Stomach (tissue), 8 donors: ENCODE measurements at regions not wholly inside any gene's neighbourhood (a gene's known extent, or its start where the extent isn't known, plus 50 kb on each side); places are given as distances from the start of the nearest gene placed in this dataset.
"Not testable (repeated sequence)": the region's sequence is repeated elsewhere in the genome, so short reads cannot be mapped to it uniquely, and the experiment has no call there.

Experiments used
- DNase-seq, 2 donors: peaks; one replicate each; pipeline versions ENCODE4 v3.0.0 to v3.0.0-alpha.2; 2013 to 2019
- H3K27ac ChIP-seq, 5 donors: fragments of 200-600 bp in 4 of 5; sonication (generic) in 4 of 5; one replicate each; pipeline ENCODE4 v1.5.1; 2013 to 2019; ENCODE audit warnings: mild to moderate bottlenecking in 1 of 5, moderate library complexity in 1 of 5
- H3K27me3 ChIP-seq, 3 donors: fragments of 200-600 bp; sonication (generic); one replicate each; pipeline ENCODE4 v1.5.1; 2017 to 2019; ENCODE audit warnings: mixed run types in 1 of 3
- H3K36me3 ChIP-seq, 4 donors: fragments of 200-600 bp; sonication (generic); 1 replicate in 3 of 4; 2 replicates in 1 of 4; pipeline ENCODE4 v1.5.1; 2016 to 2019
- H3K4me1 ChIP-seq, 4 donors: fragments of 200-600 bp; sonication (generic); one replicate each; pipeline ENCODE4 v1.5.1; 2016 to 2019
- H3K4me3 ChIP-seq, 4 donors: fragments of 200-600 bp; sonication (generic) in 3 of 4; one replicate each; pipeline ENCODE4 v1.5.1; 2016 to 2019; ENCODE audit warnings: mild to moderate bottlenecking in 1 of 4
- H3K9me3 ChIP-seq, 4 donors: fragments of 200-600 bp; sonication (generic); one replicate each; pipeline ENCODE4 v1.5.1; 2016 to 2019
- CTCF ChIP-seq, 7 experiments: fragments of 450-650 bp in 4 of 7; fragments of 200-600 bp in 3 of 7; sonication (generic) in 3 of 7; IDR thresholded peaks; one replicate each; pipeline ENCODE4 v1.5.1; 2016 to 2019; ENCODE audit warnings: antibody characterized with exemption in 7 of 7, control low read depth in 2 of 7, mild to moderate bottlenecking in 1 of 7
- EP300 ChIP-seq: sonication (generic); formaldehyde crosslinking; IDR thresholded peaks from one replicate; pipeline ENCODE4 v1.6.1; 2017; ENCODE audit warnings: antibody characterized with exemption
- POLR2A ChIP-seq, 4 donors: fragments of 450-650 bp; IDR thresholded peaks; one replicate each; pipeline ENCODE4 v1.6.1; 2016; ENCODE audit warnings: antibody characterized with exemption in 4 of 4, control low read depth in 2 of 4, mild to moderate bottlenecking in 1 of 4, moderate library complexity in 1 of 4
- POLR2AphosphoS5 ChIP-seq, 3 donors: sonication (generic); formaldehyde crosslinking; IDR thresholded peaks; one replicate each; pipeline ENCODE4 v1.6.1; 2016; ENCODE audit warnings: antibody characterized with exemption in 3 of 3
- WGBS, 5 donors: extraction: QIAGEN DNeasy Blood & Tissue Kit in 3 of 5; methylation state at CpG; one replicate each; pipeline versions ENCODE4 v1.1.5 to v1.1.7; 2013 to 2018; 5-methylcytosine and 5-hydroxymethylcytosine counted together
- intact Hi-C: fragments of 100-400 bp; cut with DNase I; formaldehyde crosslinking; loops from one replicate; pipeline ENCODE4 v1.15.1; 2023; ENCODE audit warnings: low total_unique reads
- donor health status: healthy with polysubstance abuse.
- donor health status: Bipolar disorder and iron deficiency.
- donor health status: healthy.

- 57 to 80% (median 67%) methylated on average over 2 of the region's 2 CpGs for WGBS, 5 donors
- intact Hi-C loops = no loop called here
- no peaks in the 10 kb centered on the region for H3K27me3 ChIP-seq
Measured at GRCh38 chr2:142734770-142735169, 142.7 kb upstream of the KYNU start.

GRCh38 chr2:142734231-142734630 is 143.2 kb upstream of the KYNU start:
- H3K4me3 ChIP-seq = no peak overlapping the region
- no peak for TF ChIP-seq CTCF (IDR thresholded peaks at IDR 0.05)
- TF ChIP-seq POLR2A (IDR thresholded peaks at IDR 0.05) = no peak
- no peak for TF ChIP-seq POLR2AphosphoS5 (IDR thresholded peaks at IDR 0.05)
- TF ChIP-seq EP300 = no peak
- no peaks in the 10 kb centered on the region for H3K9me3 ChIP-seq
- H3K36me3 ChIP-seq = no peaks in the 10 kb centered on the region
- no peak for DNase-seq
- intact Hi-C loops = no loop called here
- H3K27ac ChIP-seq = no peak overlapping the region
- no peaks in the 10 kb centered on the region for H3K4me1 ChIP-seq
- H3K27me3 ChIP-seq = no peaks in the 10 kb centered on the region
- 92 to 97% (median 95%) methylated on average over 3 of the region's 3 CpGs for WGBS, 5 donors

More at GRCh38 chr2:142734770-142735169, 142.7 kb upstream of the KYNU start:
- no peak for DNase-seq
- no peaks in the 10 kb centered on the region for H3K9me3 ChIP-seq
- no peak overlapping the region for H3K4me3 ChIP-seq
- no peak overlapping the region for H3K27ac ChIP-seq
- TF ChIP-seq POLR2AphosphoS5 (IDR thresholded peaks at IDR 0.05) = no peak
- TF ChIP-seq EP300 = no peak
- TF ChIP-seq POLR2A (IDR thresholded peaks at IDR 0.05) = no peak
- TF ChIP-seq CTCF (IDR thresholded peaks at IDR 0.05) = no peak
- H3K4me1 ChIP-seq = no peaks in the 10 kb centered on the region
- H3K36me3 ChIP-seq = no peaks in the 10 kb centered on the region

- WGBS, 5 donors = 68 to 100% (median 80%) methylated on average over 1 of the region's 1 CpG
- H3K36me3 ChIP-seq, H3K27ac ChIP-seq, H3K27me3 ChIP-seq, H3K4me1 ChIP-seq, H3K4me3 ChIP-seq, DNase-seq, intact Hi-C loops: not testable (repeated sequence)
- peaks cover 0 to 15% (median 9%) of the 10 kb centered on the region in 4 donors for H3K9me3 ChIP-seq
Measured at GRCh38 chr2:142729814-142730213, 147.7 kb upstream of the KYNU start.

GRCh38 chr2:142727821-142728478 is 149.5 kb upstream of the KYNU start:
- intact Hi-C loops, H3K36me3 ChIP-seq, H3K27me3 ChIP-seq, H3K27ac ChIP-seq, H3K4me1 ChIP-seq, H3K4me3 ChIP-seq, DNase-seq: not testable (repeated sequence)
- 90 to 94% (median 91%) methylated on average over 16 to 17 of the region's 17 CpGs for WGBS, 5 donors
- H3K9me3 ChIP-seq = peaks cover 0 to 15% (median 9%) of the 10 kb centered on the region in 4 donors

- WGBS, 5 donors = 83 to 89% (median 85%) methylated on average over 2 of the region's 2 CpGs
- H3K27me3 ChIP-seq = no peaks in the 10 kb centered on the region
- no peak for DNase-seq
- no peaks in the 10 kb centered on the region for H3K4me1 ChIP-seq
- H3K9me3 ChIP-seq = peaks cover 0 to 15% (median 9%) of the 10 kb centered on the region in 4 donors
- no peak overlapping the region for H3K27ac ChIP-seq
- intact Hi-C loops = no loop called here
- no peak for TF ChIP-seq POLR2A (IDR thresholded peaks at IDR 0.05)
- TF ChIP-seq CTCF (IDR thresholded peaks at IDR 0.05) = no peak
- TF ChIP-seq EP300 = no peak
- no peak for TF ChIP-seq POLR2AphosphoS5 (IDR thresholded peaks at IDR 0.05)
- H3K36me3 ChIP-seq = no peaks in the 10 kb centered on the region
- no peak overlapping the region for H3K4me3 ChIP-seq
Measured at GRCh38 chr2:142725386-142725785, 152.1 kb upstream of the KYNU start.
